NCI-H2171 treated with DMSO at 0.1 percent for 48 hours (cell line): ENCODE measurements at regions not wholly inside any gene's neighbourhood (a gene's known extent, or its start where the extent isn't known, plus 50 kb on each side); places are given as distances from the start of the nearest gene placed in this dataset.

Source experiments
- DNase-seq: peaks from one replicate; lab custom pipeline; 2025; lab: John Stamatoyannopoulos, UW

DNA sequence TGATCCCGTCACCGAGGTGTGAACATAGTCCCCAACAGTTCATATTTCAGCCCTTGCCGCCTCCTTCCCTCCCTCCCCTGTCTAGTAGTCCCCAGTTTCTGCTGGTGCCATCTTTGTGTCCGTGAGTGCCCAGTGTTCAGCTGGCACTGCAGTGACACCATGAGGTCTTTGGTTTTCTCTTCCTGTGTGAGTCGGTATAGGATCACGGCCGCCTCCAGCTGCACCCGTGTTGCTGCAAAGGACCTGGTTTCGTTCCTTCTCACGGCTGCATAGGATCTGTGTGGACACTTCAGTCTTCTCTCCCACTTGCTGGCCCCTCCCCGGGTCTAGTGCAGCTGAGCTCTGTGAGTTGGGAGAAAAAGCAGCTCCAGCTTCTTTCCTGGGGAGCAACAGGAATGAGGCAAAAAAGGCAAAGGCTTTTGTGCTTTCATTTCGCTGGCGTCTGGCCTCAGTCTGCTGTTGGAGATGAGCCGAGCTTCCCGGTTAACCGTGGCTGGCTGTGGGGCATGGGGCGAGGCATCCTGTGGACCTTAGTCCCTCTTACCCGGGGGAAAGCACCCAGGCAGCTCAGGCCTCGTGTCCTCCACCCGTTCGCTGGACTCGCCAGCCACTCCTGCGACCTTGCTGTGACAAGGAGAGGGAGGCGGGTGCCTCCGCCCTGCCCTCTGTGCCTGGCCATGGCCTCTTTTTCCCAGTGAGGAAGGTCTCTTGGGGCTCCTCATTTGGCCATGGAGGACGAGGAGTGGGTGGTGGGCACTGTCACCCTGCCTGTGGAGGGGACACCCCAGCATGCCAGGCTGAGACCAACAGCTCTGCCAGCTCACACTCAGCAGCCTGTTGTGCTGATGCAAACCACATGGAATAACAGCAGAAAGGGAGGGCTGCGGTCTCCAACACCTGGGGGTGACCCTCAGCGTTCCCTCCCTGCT lies 196.5 kb downstream of the TEX29 start:
- no peak for DNase-seq

DNA sequence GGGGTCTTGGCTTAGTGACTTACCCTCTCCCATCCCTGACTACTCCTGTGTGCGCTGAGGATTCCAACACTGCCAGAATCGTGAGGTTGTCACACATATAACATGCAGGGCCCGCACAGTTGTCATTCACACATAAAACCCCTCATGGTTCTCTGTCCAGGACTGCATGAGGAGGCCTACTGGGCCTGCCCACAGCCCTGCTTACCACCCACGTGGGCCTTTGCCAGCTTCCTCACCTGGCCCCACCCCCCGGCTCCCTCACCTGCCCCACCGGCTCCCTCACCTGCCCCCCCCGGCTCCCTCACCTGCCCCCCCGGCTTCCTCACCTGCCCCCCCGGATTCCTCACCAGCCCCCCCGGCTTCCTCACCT lies 197.2 kb downstream of the TEX29 start:
- DNase-seq = no peak

DNA sequence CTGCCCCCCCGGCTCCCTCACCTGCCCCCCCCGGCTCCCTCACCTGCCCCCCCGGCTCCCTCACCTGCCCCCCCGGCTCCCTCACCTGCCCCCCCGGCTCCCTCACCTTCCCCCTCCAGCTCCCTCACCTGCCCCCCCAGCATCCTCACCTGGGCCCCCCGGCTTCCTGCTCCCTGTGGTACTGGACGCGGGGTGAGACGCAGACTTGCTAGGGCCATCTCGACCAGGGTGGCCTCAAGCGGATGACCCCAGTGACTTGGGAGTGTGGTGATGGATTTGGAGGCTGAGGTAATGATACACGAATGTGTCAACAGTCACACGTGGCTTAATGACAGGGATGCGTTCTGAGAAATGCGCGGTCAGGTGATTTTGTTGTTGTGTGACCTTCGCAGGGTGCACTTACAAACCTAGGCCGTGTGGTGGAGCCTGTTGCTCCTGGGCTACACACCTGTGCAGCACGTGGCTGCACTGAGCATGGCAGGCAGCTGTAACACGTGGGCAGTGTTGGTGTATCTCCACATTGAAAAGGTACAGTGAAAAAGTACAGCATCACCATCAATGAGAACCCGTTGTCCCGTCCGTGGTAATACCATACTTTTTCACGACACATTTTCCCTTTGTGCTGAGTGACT lies 197.8 kb downstream of the TEX29 start:
- DNase-seq = no peak

DNA sequence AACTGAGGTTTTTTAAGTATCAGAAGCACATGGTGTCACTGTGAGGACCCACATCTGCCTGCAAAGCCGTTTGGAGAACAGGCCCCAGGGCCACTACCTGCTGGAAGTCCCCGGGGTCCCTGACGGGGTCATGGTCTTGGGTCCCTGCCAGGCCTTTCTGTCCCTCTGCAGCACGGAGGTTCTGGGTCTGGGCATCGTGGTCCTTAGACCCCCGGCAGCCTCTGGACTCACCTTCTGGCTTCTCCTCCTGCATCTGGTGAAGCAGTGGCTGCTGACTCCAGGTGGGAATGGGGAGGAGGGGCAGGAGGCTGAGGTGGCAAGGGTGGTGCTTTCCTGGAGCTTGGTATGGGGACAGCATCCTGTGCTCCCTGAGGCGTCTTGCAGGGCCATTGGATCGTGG lies 198.6 kb downstream of the TEX29 start:
- DNase-seq = no peak

GRCh38 chr13:111519490-111520170 lies 199.2 kb downstream of the TEX29 start:
- no peak for DNase-seq

GRCh38 chr13:111521030-111521429 lies 200.6 kb downstream of the TEX29 start:
- no peak for DNase-seq

GRCh38 chr13:111521691-111522229 lies 201.3 kb downstream of the TEX29 start:
- DNase-seq = no peak

GRCh38 chr13:111525320-111526118 lies 205.1 kb downstream of the TEX29 start:
- DNase-seq = no peak

DNA sequence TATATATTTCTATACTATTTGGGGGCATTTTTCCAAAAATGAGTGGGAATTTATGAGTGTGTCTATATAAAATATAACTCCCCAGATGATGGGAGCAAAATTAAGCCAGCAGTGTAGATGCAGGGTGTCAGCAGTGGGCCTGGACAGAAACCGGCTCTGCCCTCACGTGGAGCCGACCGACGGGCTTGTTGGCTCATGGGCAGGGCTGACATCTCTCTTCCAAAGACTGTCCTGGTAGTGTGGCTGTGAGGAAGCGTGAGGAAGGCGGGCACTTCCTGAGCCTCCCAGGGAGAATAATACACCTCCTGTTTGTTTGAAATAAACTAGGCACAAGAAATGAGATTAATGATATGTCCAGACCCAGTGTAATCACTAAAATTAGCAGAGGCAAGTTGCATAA lies 206.5 kb downstream of the TEX29 start:
- no peak for DNase-seq

- no peak for DNase-seq
Measured at GRCh38 chr13:111527614-111528229, 207.3 kb downstream of the TEX29 start.

- no peak for DNase-seq
Measured at GRCh38 chr13:111528513-111528912, 208.1 kb downstream of the TEX29 start.

- no peak for DNase-seq
Measured at GRCh38 chr13:111530137-111530870, 209.9 kb downstream of the TEX29 start.

- peak; percentile 27 for DNase-seq
Measured at GRCh38 chr13:111531505-111531904, 211.1 kb downstream of the TEX29 start.

GRCh38 chr13:111532111-111532510 lies 211.7 kb downstream of the TEX29 start:
- no peak for DNase-seq

- DNase-seq = no peak
Measured at GRCh38 chr13:111533900-111534683, 213.7 kb downstream of the TEX29 start.

- no peak for DNase-seq
Measured at GRCh38 chr13:111534751-111535522, 214.5 kb downstream of the TEX29 start.

DNA sequence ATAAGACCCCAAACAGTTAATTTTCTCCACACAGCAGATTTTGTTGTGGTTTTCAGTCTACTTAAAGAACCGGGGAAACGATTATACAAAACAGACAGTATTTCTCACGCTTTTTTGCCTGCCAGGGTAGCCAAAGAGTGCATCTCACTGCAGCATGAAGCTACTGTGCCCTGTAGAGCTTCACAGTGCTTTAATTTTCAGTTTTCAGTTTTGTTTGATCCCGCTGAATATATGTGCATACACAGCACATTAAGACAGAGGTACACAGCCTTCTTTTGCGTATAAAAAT lies 215.0 kb downstream of the TEX29 start:
- no peak for DNase-seq

- DNase-seq = no peak
Measured at GRCh38 chr13:111536075-111536642, 215.7 kb downstream of the TEX29 start.
